H1 (cell line): ENCODE measurements at regions not wholly inside any gene's neighbourhood (a gene's known extent, or its start where the extent isn't known, plus 50 kb on each side); places are given as distances from the start of the nearest gene placed in this dataset.

Experiments
- CTCF ChIA-PET: fragments of 300-600 bp; sonication (Branson Sonifier 250); formaldehyde crosslinking; loops from one replicate; lab custom pipeline; 2021; ENCODE audit not compliant: partially characterized antibody; lab: Charles Lee
- POLR2A ChIA-PET: fragments of 300-600 bp; sonication (Branson Sonifier 250); formaldehyde crosslinking; loops from one replicate; lab custom pipeline; 2021; ENCODE audit warnings: inconsistent platforms; ENCODE audit not compliant: partially characterized antibody; lab: Charles Lee
- DNase-seq, 2 experiments: peaks; one replicate each; pipeline versions ENCODE4 v3.0.0 to v3.0.0-alpha.2; 2010 to 2022; ENCODE audit warnings: low spot score in 2 of 2, low read depth in 1 of 2, mixed read lengths in 1 of 2
- FAIRE-seq: peaks from 2 replicates; lab custom pipeline; 2011; peaks lifted over from hg19 to GRCh38; lab: Jason Lieb, UNC
- H2AFZ ChIP-seq: 2 replicates; pipeline ENCODE4 v1.8.1; 2012; ENCODE audit warnings: low read length, inconsistent platforms
- H2AK5ac ChIP-seq: 2 replicates; pipeline ENCODE4 v1.6.1; 2013; ENCODE audit warnings: low read depth, low read length
- H2BK120ac ChIP-seq: replicated peaks from 2 replicates; pipeline ENCODE3; 2013; ENCODE audit warnings: low read depth, low read length, inconsistent platforms
- H2BK12ac ChIP-seq: 2 replicates; pipeline ENCODE4 v1.6.1; 2013; ENCODE audit warnings: low read depth, low read length
- H2BK15ac ChIP-seq: 2 replicates; pipeline ENCODE4 v1.6.1; 2013; ENCODE audit warnings: low read length
- H2BK20ac ChIP-seq: 2 replicates; pipeline ENCODE4 v1.6.1; 2013; ENCODE audit warnings: low read length
- H2BK5ac ChIP-seq: 2 replicates; pipeline ENCODE4 v1.6.1; 2013; ENCODE audit warnings: low read depth, low read length
- H3K14ac ChIP-seq: 2 replicates; pipeline ENCODE4 v1.6.1; 2013; ENCODE audit warnings: inconsistent platforms; ENCODE audit not compliant: insufficient read length
- H3K18ac ChIP-seq: 2 replicates; pipeline ENCODE4 v1.6.1; 2013; ENCODE audit warnings: low read length; ENCODE audit errors: extremely low read depth
- H3K23ac ChIP-seq: 2 replicates; pipeline ENCODE4 v1.6.1; 2013; ENCODE audit warnings: inconsistent platforms; ENCODE audit not compliant: insufficient read length
- H3K23me2 ChIP-seq: 2 replicates; pipeline ENCODE4 v1.6.1; 2013; ENCODE audit warnings: low read depth, low read length
- H3K27ac ChIP-seq: 2 replicates; pipeline ENCODE4 v1.6.1; 2011; ENCODE audit warnings: low read depth, low read length, inconsistent platforms
- H3K27me3 ChIP-seq, 4 experiments: replicated peaks in 1 of 4; 1 replicate in 1 of 4; 2 replicates in 3 of 4; pipeline versions ENCODE4 v1.6.1 to v1.8.1; 2011 to 2013; ENCODE audit warnings: low read length in 3 of 4, mild to moderate bottlenecking in 3 of 4, inconsistent platforms in 2 of 4, mixed read lengths in 2 of 4, moderate library complexity in 1 of 4; ENCODE audit not compliant: control insufficient read depth in 3 of 4, insufficient read depth in 3 of 4; ENCODE audit errors: extremely low read depth in 1 of 4
- H3K36me3 ChIP-seq, 4 experiments: 2 replicates each; pipeline versions ENCODE4 v1.6.1 to v1.8.1; 2011 to 2013; ENCODE audit warnings: mild to moderate bottlenecking in 4 of 4, low read length in 3 of 4, moderate library complexity in 2 of 4, control low read depth in 1 of 4, inconsistent platforms in 1 of 4; ENCODE audit not compliant: insufficient read depth in 4 of 4, control insufficient read depth in 2 of 4
- H3K4ac ChIP-seq: replicated peaks from 2 replicates; pipeline ENCODE3; 2013; ENCODE audit warnings: low read length, low read depth, mixed read lengths, inconsistent platforms; ENCODE audit not compliant: insufficient read length
- H3K4me1 ChIP-seq, 4 experiments: replicated peaks in 1 of 4; 1 replicate in 1 of 4; 2 replicates in 3 of 4; pipeline versions ENCODE4 v1.6.1 to v1.8.1; 2011 to 2013; ENCODE audit warnings: low read length in 3 of 4, inconsistent platforms in 2 of 4, mixed read lengths in 1 of 4; ENCODE audit not compliant: insufficient read depth in 4 of 4, control insufficient read depth in 3 of 4
- H3K4me2 ChIP-seq, 2 experiments: 2 replicates each; pipeline versions ENCODE4 v1.6.1 to v1.8.1; 2011 to 2013; ENCODE audit warnings: low read depth in 2 of 2, low read length in 2 of 2, control low read depth in 1 of 2, inconsistent platforms in 1 of 2, mild to moderate bottlenecking in 1 of 2; ENCODE audit not compliant: insufficient read depth in 1 of 2
- H3K4me3 ChIP-seq, 4 experiments: fragments of 200-600, 300-600 bp in 1 of 4; sonication (generic), shearing (Covaris generic), sonication (Bioruptor Twin) in 1 of 4; 2 replicates each; pipeline versions ENCODE4 v1.5.1 to v1.8.1; 2011 to 2016; ENCODE audit warnings: low read length in 4 of 4, low read depth in 3 of 4, control low read depth in 2 of 4, inconsistent platforms in 2 of 4, mild to moderate bottlenecking in 2 of 4, mixed read lengths in 1 of 4, moderate library complexity in 1 of 4; ENCODE audit not compliant: insufficient read depth in 2 of 4; ENCODE audit errors: extremely low read depth in 1 of 4
- H3K56ac ChIP-seq: replicated peaks from 2 replicates; pipeline ENCODE3; 2013; ENCODE audit warnings: low read depth, mild to moderate bottlenecking, mixed read lengths, low read length, inconsistent platforms; ENCODE audit not compliant: insufficient read length
- H3K79me1 ChIP-seq: 2 replicates; pipeline ENCODE4 v1.6.1; 2013; ENCODE audit warnings: low read depth, low read length, control low read depth
- H3K79me2 ChIP-seq, 2 experiments: 2 replicates each; pipeline versions ENCODE4 v1.6.1 to v1.8.1; 2012 to 2013; ENCODE audit warnings: low read length in 2 of 2, mild to moderate bottlenecking in 2 of 2, inconsistent platforms in 1 of 2; ENCODE audit not compliant: insufficient read depth in 2 of 2, control insufficient read depth in 1 of 2
- H3K9ac ChIP-seq, 4 experiments: replicated peaks in 1 of 4; 1 replicate in 1 of 4; 2 replicates in 3 of 4; pipeline versions ENCODE4 v1.6.1 to v1.8.1; 2011 to 2013; ENCODE audit warnings: low read depth in 3 of 4, low read length in 3 of 4, control low read depth in 2 of 4, mild to moderate bottlenecking in 2 of 4, moderate library complexity in 2 of 4, inconsistent platforms in 1 of 4; ENCODE audit errors: extremely low read depth in 1 of 4
- H3K9me3 ChIP-seq, 2 experiments: 2 replicates each; pipeline versions ENCODE4 v1.6.1 to v1.8.1; 2012 to 2013; ENCODE audit warnings: mild to moderate bottlenecking in 2 of 2, moderate library complexity in 2 of 2, control low read depth in 1 of 2, inconsistent platforms in 1 of 2, low read depth in 1 of 2, low read length in 1 of 2, mixed read lengths in 1 of 2; ENCODE audit not compliant: insufficient read depth in 2 of 2
- H4K20me1 ChIP-seq, 2 experiments: replicated peaks in 1 of 2; 2 replicates each; pipeline versions ENCODE3 to v1.8.1; 2011 to 2013; ENCODE audit warnings: inconsistent platforms in 2 of 2, low read length in 2 of 2, mild to moderate bottlenecking in 1 of 2; ENCODE audit not compliant: insufficient read depth in 2 of 2, control insufficient read depth in 1 of 2
- H4K5ac ChIP-seq: 2 replicates; pipeline ENCODE4 v1.6.1; 2013; ENCODE audit warnings: low read length, low read depth, mixed read lengths, inconsistent platforms; ENCODE audit not compliant: insufficient read length
- H4K8ac ChIP-seq: 2 replicates; pipeline ENCODE4 v1.8.0; 2013; ENCODE audit warnings: mild to moderate bottlenecking, moderate library complexity, low read length, inconsistent platforms; ENCODE audit not compliant: insufficient read depth; ENCODE audit errors: extremely low read depth
- H4K91ac ChIP-seq: replicated peaks from 2 replicates; pipeline ENCODE3; 2013; ENCODE audit warnings: low read length, mixed read lengths, inconsistent platforms; ENCODE audit not compliant: insufficient read length
- ATF3 ChIP-seq: IDR thresholded peaks from 2 replicates; pipeline ENCODE4 v1.6.1; 2011; ENCODE audit warnings: low read depth, mild to moderate bottlenecking, low read length; ENCODE audit not compliant: insufficient read depth
- BACH1 ChIP-seq: IDR thresholded peaks from 2 replicates; pipeline ENCODE4 v1.6.1; 2012; ENCODE audit warnings: low read length, improper control_type of control experiment
- CBX8 ChIP-seq: fragments of 300-800, 300-1000 bp; sonication (generic); IDR thresholded peaks from 2 replicates; pipeline ENCODE4 v1.7.1; 2016; ENCODE audit warnings: low read depth, low read length, borderline replicate concordance
- EGR1 ChIP-seq: IDR thresholded peaks from 2 replicates; pipeline ENCODE4 v1.6.1; 2011; ENCODE audit warnings: low read depth, low read length, borderline replicate concordance
- EZH2 ChIP-seq: fragments of 200-600 bp; sonication (generic); IDR thresholded peaks from 2 replicates; pipeline ENCODE4 v1.7.1; 2012; ENCODE audit warnings: low read depth, mild to moderate bottlenecking, moderate library complexity, low read length, inconsistent platforms; ENCODE audit not compliant: severe bottlenecking
- GABPA ChIP-seq: IDR thresholded peaks from 2 replicates; pipeline ENCODE4 v1.6.1; 2011; ENCODE audit warnings: mild to moderate bottlenecking, low read length, moderate library complexity, borderline replicate concordance; ENCODE audit not compliant: insufficient read depth
- HDAC6 ChIP-seq: IDR thresholded peaks from one replicate; pipeline ENCODE4 v1.7.1; 2012; ENCODE audit warnings: low read depth, mild to moderate bottlenecking, inconsistent platforms, low read length, moderate library complexity
- JUN ChIP-seq: IDR thresholded peaks from 2 replicates; pipeline ENCODE4 v1.6.1; 2011; ENCODE audit warnings: low read depth, mild to moderate bottlenecking, improper control_type of control experiment, low read length
- NRF1 ChIP-seq: IDR thresholded peaks from 2 replicates; pipeline ENCODE4 v1.6.1; 2011; ENCODE audit warnings: mild to moderate bottlenecking, low read depth, low read length, improper control_type of control experiment
- POLR2A ChIP-seq, 2 experiments: IDR thresholded peaks; 1 replicate in 1 of 2; 2 replicates in 1 of 2; pipeline ENCODE4 v1.6.1; 2011; ENCODE audit warnings: low read depth in 2 of 2, low read length in 2 of 2, mild to moderate bottlenecking in 2 of 2; ENCODE audit errors: control extremely low read depth in 1 of 2
- WGBS, 2 experiments: shearing (Covaris generic) in 1 of 2; methylation state at CpG; one replicate each; pipeline versions ENCODE4 v1.1.6 to v1.1.7; 2013 to 2015; ENCODE audit warnings: low lambda C conversion rate in 2 of 2, mixed read lengths in 2 of 2, inconsistent platforms in 1 of 2, low coverage in 1 of 2, missing lambda C conversion rate in 1 of 2; ENCODE audit not compliant: insufficient replicate concordance in 2 of 2, insufficient coverage in 1 of 2, insufficient read length in 1 of 2; ENCODE audit errors: extremely low coverage in 1 of 2, missing lambda C conversion rate in 1 of 2; 5-methylcytosine and 5-hydroxymethylcytosine counted together

GRCh38 chr6:139650941-139651340 is 276.5 kb upstream of the CITED2 start:
- ChIA-PET CTCF (no interaction called here), POLR2A (interaction anchor here (1.0 kb wide), 1 partner anchor 9 kb away, joined by 3 read pairs; no protein-coding TSS in a partner anchor)
- no peak overlapping the region for H3K56ac ChIP-seq
- H3K36me3 ChIP-seq: no peaks in the 10 kb centered on the region
- no peak for DNase-seq
- H3K4ac ChIP-seq: no peak overlapping the region
- no peaks in the 10 kb centered on the region for H3K27me3 ChIP-seq
- H3K4me3 ChIP-seq: no peak overlapping the region
- WGBS, 2 experiments: 93% methylated on average over 5 of the region's 5 CpGs; no CpG with 5 or more reads in 1 of the 2 experiments
- no peak overlapping the region for H4K8ac ChIP-seq
- no peak overlapping the region for H2BK20ac ChIP-seq
- H3K23ac ChIP-seq: no peak overlapping the region
- peaks cover 0 to 9% (median 6%) of the 10 kb centered on the region in 4 experiments; a peak in 5 of 7 replicates for H3K4me1 ChIP-seq
- H2BK12ac ChIP-seq: no peak overlapping the region
- H3K9ac ChIP-seq: no peak overlapping the region
- H3K9me3 ChIP-seq: no peaks in the 10 kb centered on the region
- no peak overlapping the region for H3K27ac ChIP-seq
- no peak overlapping the region for H3K14ac ChIP-seq
- H4K20me1 ChIP-seq: no peaks in the 10 kb centered on the region
- H3K79me2 ChIP-seq: no peaks in the 10 kb centered on the region
- no peaks in the 10 kb centered on the region for H3K79me1 ChIP-seq
- H4K91ac ChIP-seq: no peak overlapping the region
- H4K5ac ChIP-seq: no peak overlapping the region
- no peak for FAIRE-seq
- H2BK120ac ChIP-seq: no peak overlapping the region
- H3K18ac ChIP-seq: no peak overlapping the region
- no peak overlapping the region for H3K4me2 ChIP-seq
- H3K23me2 ChIP-seq: no peaks in the 10 kb centered on the region
- no peak overlapping the region for H2BK5ac ChIP-seq
- H2AFZ ChIP-seq: no peak overlapping the region
- no peak overlapping the region for H2AK5ac ChIP-seq
- no peak overlapping the region for H2BK15ac ChIP-seq
- no peak for TF ChIP-seq BACH1
- no peak for TF ChIP-seq GABPA
- no peak for TF ChIP-seq NRF1
- no peak for TF ChIP-seq JUN
- TF ChIP-seq CBX8: no peak
- no peak for TF ChIP-seq EZH2
- TF ChIP-seq ATF3: no peak
- no peak for TF ChIP-seq HDAC6
- TF ChIP-seq EGR1: no peak
- no peak for TF ChIP-seq POLR2A (IDR thresholded peaks at IDR 0.05; ENCODE audit: control extremely low read depth in 1 of 2, low read depth in 2 of 2, low read length in 2 of 2)
